HCT116 (cell line): ENCODE measurements at regions not wholly inside any gene's neighbourhood (a gene's known extent, or its start where the extent isn't known, plus 50 kb on each side); places are given as distances from the start of the nearest gene placed in this dataset.
"Not testable (repeated sequence)": the region's sequence is repeated elsewhere in the genome, so short reads cannot be mapped to it uniquely, and the experiment has no call there.

Experiments
- ATAC-seq: fragments of 200-7000 bp; cut with Tn5 transposase; 2 replicates; pipeline ENCODE4 v1.9.1; 2020; ENCODE audit warnings: mild to moderate bottlenecking, moderate library complexity
- BruUV-seq: library from RNA; stranded (reverse); fragments of 400-500 nt; replicated peaks from 2 replicates; lab custom pipeline; 2021; lab: Mats Ljungman, UMichigan
- CTCF ChIA-PET: fragments of 300-600 bp; sonication (Branson Sonifier 250); formaldehyde crosslinking; loops from one replicate; lab custom pipeline; 2021; ENCODE audit warnings: antibody characterized with exemption; lab: Charles Lee
- POLR2A ChIA-PET: fragments of 300-600, 350-600 bp; sonication (Branson Sonifier 250); formaldehyde crosslinking; loops from one replicate; lab custom pipeline; 2021; ENCODE audit warnings: antibody characterized with exemption; lab: Charles Lee
- RAD21 ChIA-PET, 2 experiments: fragments of 300-600 bp; sonication (Branson Sonifier 250); formaldehyde crosslinking; loops; one replicate each; lab custom pipeline; 2023; ENCODE audit warnings: low total read pairs in 2 of 2; ENCODE audit not compliant: uncharacterized antibody in 2 of 2, unreplicated experiment in 2 of 2, low non-redundant PET in 1 of 2; lab: Charles Lee
- DNase-seq: peaks from one replicate; pipeline ENCODE4 v3.0.0-alpha.2; 2010; ENCODE audit warnings: low read depth, low spot score
- H2AFZ ChIP-seq: fragments of 200-600 bp; shearing (Covaris generic), sonication (generic); 2 replicates; pipeline ENCODE4 v1.6.1; 2017; ENCODE audit warnings: low read depth, mixed run types, mixed read lengths, antibody characterized with exemption, low read length; ENCODE audit not compliant: poor library complexity, severe bottlenecking
- H3K27ac ChIP-seq: 2 replicates; pipeline ENCODE4 v1.5.1; 2012; ENCODE audit warnings: low read depth, low read length
- H3K27me3 ChIP-seq: fragments of 200-600 bp; sonication (generic); 2 replicates; pipeline ENCODE4 v1.6.1; 2016; ENCODE audit warnings: mixed run types, low read length, mixed read lengths; ENCODE audit not compliant: insufficient read depth
- H3K36me3 ChIP-seq, 2 experiments: fragments of 200-500 bp in 1 of 2; fragments of 200-600 bp in 1 of 2; sonication (Bioruptor generic) in 1 of 2; sonication (generic) in 1 of 2; 2 replicates each; pipeline versions ENCODE4 v1.5.1 to v1.6.1; 2014 to 2016; ENCODE audit warnings: low read length in 2 of 2, inconsistent platforms in 1 of 2, mixed read lengths in 1 of 2, mixed run types in 1 of 2; ENCODE audit not compliant: insufficient read depth in 2 of 2, control insufficient read depth in 1 of 2
- H3K4me1 ChIP-seq, 2 experiments: fragments of 200-600 bp in 1 of 2; sonication (generic) in 1 of 2; 2 replicates each; pipeline versions ENCODE4 v1.5.1 to v1.6.1; 2012 to 2017; ENCODE audit warnings: low read length in 2 of 2, inconsistent platforms in 1 of 2, mild to moderate bottlenecking in 1 of 2, mixed read lengths in 1 of 2, mixed run types in 1 of 2, moderate library complexity in 1 of 2; ENCODE audit not compliant: insufficient read depth in 2 of 2, control insufficient read depth in 1 of 2
- H3K4me2 ChIP-seq: fragments of 200-600 bp; sonication (generic); 2 replicates; pipeline ENCODE4 v1.6.1; 2017; ENCODE audit warnings: mixed run types, low read length, mixed read lengths
- H3K4me3 ChIP-seq, 2 experiments: fragments of 200-600 bp in 1 of 2; sonication (generic) in 1 of 2; replicated peaks in 1 of 2; 2 replicates each; pipeline ENCODE4 v1.5.1; 2011 to 2016; ENCODE audit warnings: low read length in 2 of 2, control low read depth in 1 of 2, low read depth in 1 of 2, mild to moderate bottlenecking in 1 of 2, mixed read lengths in 1 of 2, mixed run types in 1 of 2
- H3K79me2 ChIP-seq: fragments of 200-600 bp; sonication (generic); 2 replicates; pipeline ENCODE4 v1.6.1; 2017; ENCODE audit warnings: mild to moderate bottlenecking, mixed run types, low read length, moderate library complexity, mixed read lengths; ENCODE audit not compliant: insufficient read depth
- H3K9ac ChIP-seq: fragments of 200-600 bp; sonication (generic); 2 replicates; pipeline ENCODE4 v1.6.1; 2016; ENCODE audit warnings: low read length, mixed read lengths
- H3K9me2 ChIP-seq: fragments of 200-600 bp; sonication (generic), shearing (Covaris generic); 2 replicates; pipeline ENCODE4 v1.6.1; 2017; ENCODE audit warnings: mixed run types, mild to moderate bottlenecking, moderate library complexity; ENCODE audit not compliant: insufficient read depth
- H3K9me3 ChIP-seq, 2 experiments: fragments of 200-500 bp in 1 of 2; fragments of 200-600 bp in 1 of 2; sonication (Bioruptor generic) in 1 of 2; sonication (generic) in 1 of 2; 2 replicates each; pipeline ENCODE4 v1.6.1; 2014 to 2017; ENCODE audit warnings: low read length in 2 of 2, mixed read lengths in 2 of 2, inconsistent platforms in 1 of 2, low read depth in 1 of 2, mild to moderate bottlenecking in 1 of 2, mixed run types in 1 of 2, moderate library complexity in 1 of 2; ENCODE audit not compliant: control insufficient read depth in 1 of 2, insufficient read depth in 1 of 2
- H4K20me1 ChIP-seq: fragments of 200-600 bp; sonication (generic), shearing (Covaris generic); 2 replicates; pipeline ENCODE4 v1.6.1; 2017; ENCODE audit warnings: mixed run types, mild to moderate bottlenecking, moderate library complexity; ENCODE audit not compliant: insufficient read depth
- CEBPB ChIP-seq: IDR thresholded peaks from 2 replicates; pipeline ENCODE4 v1.6.1; 2012; ENCODE audit warnings: low read depth
- FOSL1 ChIP-seq: IDR thresholded peaks from 2 replicates; pipeline ENCODE4 v1.6.1; 2012; ENCODE audit warnings: low read depth
- RAD21 ChIP-seq: IDR thresholded peaks from 2 replicates; pipeline ENCODE4 v1.6.1; 2012; ENCODE audit warnings: low read depth, mild to moderate bottlenecking
- SP1 ChIP-seq: IDR thresholded peaks from 2 replicates; pipeline ENCODE4 v1.6.1; 2012; ENCODE audit warnings: low read depth
- YY1 ChIP-seq: IDR thresholded peaks from 2 replicates; pipeline ENCODE4 v1.6.1; 2011; ENCODE audit warnings: low read length, low read depth, moderate library complexity, mild to moderate bottlenecking; ENCODE audit not compliant: insufficient replicate concordance; ENCODE audit errors: extremely low read depth
- intact Hi-C: fragments of 100-400 bp; cut with micrococcal nuclease; formaldehyde crosslinking; loops from 2 replicates; pipeline ENCODE4 v1.10.0; 2022
- TF ChIP-seq, protein P1 (sequence below): IDR thresholded peaks from 2 replicates; pipeline ENCODE4 v1.6.1; 2011; ENCODE audit warnings: mild to moderate bottlenecking, low read length, moderate library complexity; ENCODE audit not compliant: insufficient replicate concordance; ENCODE audit errors: extremely low read depth

DNA sequence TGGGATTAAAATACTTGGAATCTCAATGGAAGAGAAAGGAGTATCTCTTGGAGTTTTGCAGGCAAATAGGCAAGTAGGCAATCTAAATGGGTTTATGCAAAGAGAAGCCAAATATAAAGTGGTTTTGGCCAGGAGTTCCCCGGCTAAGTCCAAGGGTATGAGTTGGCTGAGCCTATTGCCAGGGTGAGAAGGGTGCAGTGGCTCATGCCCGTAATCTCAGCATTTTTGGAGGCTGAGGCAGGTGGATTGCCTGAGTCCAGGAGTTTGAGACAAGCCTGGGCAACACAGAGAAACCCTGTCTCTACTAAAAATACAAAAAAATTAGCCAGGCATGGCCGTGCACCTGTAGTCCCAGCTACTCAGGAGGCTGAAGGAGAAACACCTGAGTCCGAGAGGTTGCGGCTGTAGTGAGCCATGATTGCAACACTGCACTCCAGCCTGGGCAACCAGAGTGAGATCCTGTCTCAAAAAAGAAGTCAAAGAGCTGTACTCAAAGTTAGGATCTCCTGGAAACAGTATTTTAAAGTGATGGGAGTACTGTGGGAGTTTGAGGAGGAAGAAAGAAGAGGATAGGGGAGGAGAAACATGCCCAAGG is 130.4 kb upstream of the RAB18 start:
- Histone ChIP-seq H3K9me3 (no peaks in the 10 kb centered on the region), H3K79me2 (no peaks in the 10 kb centered on the region), H3K36me3 (no peaks in the 10 kb centered on the region), H3K9me2 (no peaks in the 10 kb centered on the region), H3K9ac (no peak overlapping the region), H2AFZ (no peak overlapping the region), H3K27me3 (no peaks in the 10 kb centered on the region), H3K4me3 (no peak overlapping the region), H3K27ac (no peak overlapping the region), H3K4me2 (no peak overlapping the region), H3K4me1 (no peaks in the 10 kb centered on the region), H4K20me1 (no peaks in the 10 kb centered on the region)
- TF ChIP-seq FOSL1: no peak
- ATAC-seq (no peak), DNase-seq (no peak)
- BruUV-seq: no TSS peak
- ChIA-PET CTCF (interaction anchor here (1.6 kb wide), 1 partner anchor 868 kb away, joined by 6 read pairs; no protein-coding TSS in a partner anchor), POLR2A (no interaction called here), RAD21 (no interaction called here)
- intact Hi-C loops: loop anchor here (5.0 kb wide), 2 partner anchors 284 to 869 kb away; no protein-coding TSS in a partner anchor

DNA sequence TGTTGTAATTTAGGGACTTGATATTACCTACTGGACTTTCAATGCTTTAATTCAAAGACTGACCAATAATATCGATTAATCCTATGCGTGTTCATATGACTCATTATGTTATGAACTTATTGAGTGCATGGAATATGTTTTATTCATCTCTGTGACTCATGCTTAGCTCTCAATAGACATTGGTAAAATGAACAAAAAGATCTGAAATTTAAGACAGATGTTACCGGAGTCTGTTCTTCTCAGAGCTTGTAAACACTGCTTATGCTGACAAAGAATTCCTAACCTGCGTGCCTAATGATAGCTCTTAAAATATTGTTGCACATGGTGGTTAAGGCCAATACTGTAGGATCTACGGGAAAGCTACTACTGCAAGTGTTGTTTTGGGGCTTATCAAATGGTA is 131.5 kb upstream of the ACBD5 start:
- ChIA-PET CTCF (interaction anchor here (1.2 kb wide), 1 partner anchor 286 kb away, joined by 3 read pairs; no protein-coding TSS in a partner anchor), RAD21 (no interaction called here), POLR2A (no interaction called here)
- no peak overlapping the region for H3K4me2 ChIP-seq
- ATAC-seq: no peak
- no peaks in the 10 kb centered on the region for H3K36me3 ChIP-seq
- H3K27me3 ChIP-seq: no peaks in the 10 kb centered on the region
- H3K9me2 ChIP-seq: no peaks in the 10 kb centered on the region
- DNase-seq: no peak
- H3K9ac ChIP-seq: no peak overlapping the region
- BruUV-seq: no TSS peak
- no peaks in the 10 kb centered on the region for H3K9me3 ChIP-seq
- no peaks in the 10 kb centered on the region for H4K20me1 ChIP-seq
- TF ChIP-seq, protein P1, sequence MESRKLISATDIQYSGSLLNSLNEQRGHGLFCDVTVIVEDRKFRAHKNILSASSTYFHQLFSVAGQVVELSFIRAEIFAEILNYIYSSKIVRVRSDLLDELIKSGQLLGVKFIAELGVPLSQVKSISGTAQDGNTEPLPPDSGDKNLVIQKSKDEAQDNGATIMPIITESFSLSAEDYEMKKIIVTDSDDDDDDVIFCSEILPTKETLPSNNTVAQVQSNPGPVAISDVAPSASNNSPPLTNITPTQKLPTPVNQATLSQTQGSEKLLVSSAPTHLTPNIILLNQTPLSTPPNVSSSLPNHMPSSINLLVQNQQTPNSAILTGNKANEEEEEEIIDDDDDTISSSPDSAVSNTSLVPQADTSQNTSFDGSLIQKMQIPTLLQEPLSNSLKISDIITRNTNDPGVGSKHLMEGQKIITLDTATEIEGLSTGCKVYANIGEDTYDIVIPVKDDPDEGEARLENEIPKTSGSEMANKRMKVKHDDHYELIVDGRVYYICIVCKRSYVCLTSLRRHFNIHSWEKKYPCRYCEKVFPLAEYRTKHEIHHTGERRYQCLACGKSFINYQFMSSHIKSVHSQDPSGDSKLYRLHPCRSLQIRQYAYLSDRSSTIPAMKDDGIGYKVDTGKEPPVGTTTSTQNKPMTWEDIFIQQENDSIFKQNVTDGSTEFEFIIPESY: no peak
- TF ChIP-seq SP1 (no peak), YY1 (no peak), CEBPB (no peak), RAD21 (no peak)
- H3K4me1 ChIP-seq: no peaks in the 10 kb centered on the region
- no peak overlapping the region for H3K4me3 ChIP-seq
- H2AFZ ChIP-seq: no peak overlapping the region
- H3K27ac ChIP-seq: no peak overlapping the region
- intact Hi-C loops: loop anchor here (5.0 kb wide), 2 partner anchors 285 to 870 kb away; no protein-coding TSS in a partner anchor
- no peaks in the 10 kb centered on the region for H3K79me2 ChIP-seq

DNA sequence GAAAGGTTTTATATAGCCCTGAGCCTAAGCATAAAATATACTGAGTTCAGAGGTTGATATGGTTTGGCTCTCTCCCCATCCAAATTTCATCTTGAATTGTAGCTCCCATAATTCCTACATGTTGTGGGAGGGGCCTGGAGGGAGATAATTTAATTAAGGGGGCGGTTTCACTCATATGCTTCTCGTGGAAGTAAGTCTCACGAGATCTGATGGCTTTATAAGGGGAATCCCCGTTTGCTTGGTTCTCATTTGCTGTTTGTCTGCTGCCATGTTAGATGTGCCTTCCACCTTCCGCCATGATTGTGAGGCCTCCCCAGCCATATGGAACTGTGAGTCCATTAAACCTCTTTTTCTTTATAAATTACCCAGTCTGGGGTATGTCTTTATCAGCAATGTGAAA is 130.8 kb upstream of the ACBD5 start:
- H4K20me1 ChIP-seq, H3K9me2 ChIP-seq, ATAC-seq, H3K4me3 ChIP-seq, H3K4me1 ChIP-seq, H2AFZ ChIP-seq, BruUV-seq, H3K27ac ChIP-seq, H3K27me3 ChIP-seq, H3K9ac ChIP-seq, H3K9me3 ChIP-seq, H3K36me3 ChIP-seq, H3K4me2 ChIP-seq, RAD21 ChIA-PET, H3K79me2 ChIP-seq, DNase-seq, POLR2A ChIA-PET: not testable (repeated sequence)
- CTCF ChIA-PET: interaction anchor here (1.2 to 1.3 kb wide), 2 partner anchors 287 to 1009 kb away, joined by 3 to 5 read pairs; no protein-coding TSS in a partner anchor
- intact Hi-C loops: loop anchor here (5.0 kb wide), 2 partner anchors 286 to 871 kb away; no protein-coding TSS in a partner anchor
